ENCODE measurements at regions not wholly inside any gene's neighbourhood (a gene's known extent, or its start where the extent isn't known, plus 50 kb on each side); places are given as distances from the start of the nearest gene placed in this dataset.
"Not testable (repeated sequence)": the region's sequence is repeated elsewhere in the genome, so short reads cannot be mapped to it uniquely, and the experiment has no call there.

DNA sequence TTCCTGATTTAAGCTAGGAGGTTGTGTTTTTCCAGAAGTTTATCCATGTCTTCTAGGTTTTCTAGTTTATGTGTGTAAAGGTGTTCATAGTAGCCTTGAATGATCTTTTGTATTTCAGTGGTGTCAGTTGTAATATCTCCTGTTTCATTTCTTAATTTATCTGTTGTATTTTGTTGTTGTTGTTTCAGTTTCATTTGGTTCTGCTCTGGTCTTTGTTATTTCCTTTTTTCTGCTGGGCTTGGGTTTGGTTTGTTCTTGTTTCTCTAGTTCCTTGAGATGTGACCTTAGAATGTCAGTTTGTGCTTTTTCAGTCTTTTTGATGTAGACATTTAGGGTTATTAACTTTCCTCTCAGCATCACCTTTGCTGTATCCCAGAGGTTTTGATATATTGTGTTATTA lies 62.8 kb downstream of the SCP2D1 start:
- H3K4me3 Mint-ChIP-seq (ENCODE audit: unreplicated experiment); H3K4me1 Mint-ChIP-seq (ENCODE audit: low read depth, unreplicated experiment); H3K27me3 Mint-ChIP-seq (ENCODE audit: unreplicated experiment); H3K27ac Mint-ChIP-seq (ENCODE audit: unreplicated experiment); H3K9me3 Mint-ChIP-seq (ENCODE audit: unreplicated experiment); DNase-seq: not testable (repeated sequence)
- peaks cover 16% of the 10 kb centered on the region for H3K36me3 Mint-ChIP-seq (ENCODE audit: unreplicated experiment)

DNA sequence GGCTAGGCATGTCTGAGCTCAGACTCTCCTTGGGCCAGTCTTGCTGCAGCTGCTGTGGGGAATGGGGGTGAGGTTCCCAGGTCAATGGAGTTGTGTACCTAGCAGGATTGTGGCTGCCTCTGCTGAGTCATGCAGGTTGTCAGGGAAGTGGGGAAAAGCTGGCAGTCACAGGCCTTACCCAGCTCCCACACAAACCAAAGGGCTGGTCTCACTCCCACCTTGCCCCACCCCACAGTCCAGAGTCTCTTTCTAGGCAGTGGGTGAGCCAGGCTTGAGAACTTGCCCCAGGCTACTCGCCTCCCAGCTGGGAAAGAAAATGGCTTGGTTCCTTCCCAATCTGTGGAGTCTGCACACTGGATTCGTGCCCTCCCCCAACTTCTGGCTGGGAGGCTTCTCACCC lies 65.7 kb downstream of the SCP2D1 start:
- TF ChIP-seq, protein P1, sequence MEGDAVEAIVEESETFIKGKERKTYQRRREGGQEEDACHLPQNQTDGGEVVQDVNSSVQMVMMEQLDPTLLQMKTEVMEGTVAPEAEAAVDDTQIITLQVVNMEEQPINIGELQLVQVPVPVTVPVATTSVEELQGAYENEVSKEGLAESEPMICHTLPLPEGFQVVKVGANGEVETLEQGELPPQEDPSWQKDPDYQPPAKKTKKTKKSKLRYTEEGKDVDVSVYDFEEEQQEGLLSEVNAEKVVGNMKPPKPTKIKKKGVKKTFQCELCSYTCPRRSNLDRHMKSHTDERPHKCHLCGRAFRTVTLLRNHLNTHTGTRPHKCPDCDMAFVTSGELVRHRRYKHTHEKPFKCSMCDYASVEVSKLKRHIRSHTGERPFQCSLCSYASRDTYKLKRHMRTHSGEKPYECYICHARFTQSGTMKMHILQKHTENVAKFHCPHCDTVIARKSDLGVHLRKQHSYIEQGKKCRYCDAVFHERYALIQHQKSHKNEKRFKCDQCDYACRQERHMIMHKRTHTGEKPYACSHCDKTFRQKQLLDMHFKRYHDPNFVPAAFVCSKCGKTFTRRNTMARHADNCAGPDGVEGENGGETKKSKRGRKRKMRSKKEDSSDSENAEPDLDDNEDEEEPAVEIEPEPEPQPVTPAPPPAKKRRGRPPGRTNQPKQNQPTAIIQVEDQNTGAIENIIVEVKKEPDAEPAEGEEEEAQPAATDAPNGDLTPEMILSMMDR (IDR thresholded peaks at IDR 0.05; ENCODE audit: partially characterized antibody, unreplicated experiment) = no peak
- Mint-ChIP-seq H3K4me3 (ENCODE audit: unreplicated experiment) (no peak overlapping the region), H3K4me1 (ENCODE audit: low read depth, unreplicated experiment) (no peaks in the 10 kb centered on the region), H3K27ac (ENCODE audit: unreplicated experiment) (no peak overlapping the region), H3K9me3 (ENCODE audit: unreplicated experiment) (peaks cover 3% of the 10 kb centered on the region), H3K27me3 (ENCODE audit: unreplicated experiment) (no peaks in the 10 kb centered on the region), H3K36me3 (ENCODE audit: unreplicated experiment) (peaks cover 13% of the 10 kb centered on the region)
- no peak for DNase-seq

DNA sequence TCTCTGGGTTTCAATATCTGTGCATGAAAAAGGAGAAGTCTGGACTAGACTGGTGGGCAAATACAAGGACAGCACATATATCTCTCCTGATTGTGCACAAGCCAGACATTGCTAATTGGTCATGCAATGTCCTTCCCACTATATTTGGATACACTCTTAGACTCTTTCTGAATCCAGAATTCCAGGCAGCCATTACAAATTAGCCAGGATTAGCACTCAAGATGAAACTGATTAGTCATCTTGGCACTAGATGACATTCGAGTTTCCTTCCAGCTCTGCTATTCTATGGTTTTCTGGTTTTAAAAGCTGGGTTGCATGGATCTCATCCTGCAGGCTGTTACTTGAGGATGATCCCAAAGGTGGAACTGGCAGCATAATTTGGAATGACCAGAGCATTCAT lies 73.2 kb downstream of the SCP2D1 start:
- no peak overlapping the region for H3K27ac Mint-ChIP-seq (ENCODE audit: unreplicated experiment)
- DNase-seq = no peak
- H3K4me1 Mint-ChIP-seq (ENCODE audit: low read depth, unreplicated experiment) = no peaks in the 10 kb centered on the region
- H3K4me3 Mint-ChIP-seq (ENCODE audit: unreplicated experiment) = no peak overlapping the region
- no peaks in the 10 kb centered on the region for H3K27me3 Mint-ChIP-seq (ENCODE audit: unreplicated experiment)
- H3K9me3 Mint-ChIP-seq (ENCODE audit: unreplicated experiment) = no peaks in the 10 kb centered on the region
- TF ChIP-seq, protein P1 (IDR thresholded peaks at IDR 0.05; ENCODE audit: partially characterized antibody, unreplicated experiment) = no peak
- H3K36me3 Mint-ChIP-seq (ENCODE audit: unreplicated experiment) = peaks cover 3% of the 10 kb centered on the region

DNA sequence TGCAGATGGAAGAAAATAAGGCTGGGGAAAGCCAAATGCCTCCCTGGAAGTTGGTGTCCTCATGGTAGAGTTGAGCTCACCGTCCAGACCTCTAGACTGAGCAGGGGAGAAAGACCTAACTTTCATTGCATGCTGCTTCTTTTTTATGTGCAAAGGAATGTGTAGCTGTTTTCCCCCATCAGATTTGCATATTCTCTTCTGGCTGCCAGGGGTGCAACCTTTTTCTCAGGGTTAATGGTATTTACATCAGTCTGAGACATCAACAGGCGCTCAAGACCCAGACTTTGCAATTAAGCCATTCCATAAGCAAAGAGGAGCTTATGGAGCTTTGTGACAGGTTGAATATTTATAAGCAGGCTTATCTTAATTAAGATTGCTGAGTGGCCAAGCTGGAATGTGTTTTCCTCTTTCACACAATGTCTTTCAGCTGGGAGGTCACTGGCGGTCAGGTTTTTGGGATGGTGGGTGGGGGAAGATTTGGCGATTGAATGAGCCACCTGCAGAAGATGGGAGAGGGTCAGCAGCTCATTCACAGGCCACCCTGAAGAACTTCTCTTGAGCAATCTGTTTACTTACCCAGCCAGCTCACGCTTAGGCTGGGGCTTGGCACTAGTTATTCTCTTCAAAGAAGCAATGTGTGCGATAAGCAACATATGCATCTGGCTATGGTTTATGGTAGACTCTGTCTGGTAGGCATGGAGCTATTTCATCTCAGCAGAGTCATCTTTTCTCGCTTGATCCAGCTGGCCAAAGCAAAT lies 88.6 kb downstream of the SCP2D1 start:
- no peaks in the 10 kb centered on the region for H3K9me3 Mint-ChIP-seq (ENCODE audit: unreplicated experiment)
- H3K27ac Mint-ChIP-seq (ENCODE audit: unreplicated experiment) = no peak overlapping the region
- H3K4me3 Mint-ChIP-seq (ENCODE audit: unreplicated experiment) = no peak overlapping the region
- H3K4me1 Mint-ChIP-seq (ENCODE audit: low read depth, unreplicated experiment) = no peaks in the 10 kb centered on the region
- no peaks in the 10 kb centered on the region for H3K36me3 Mint-ChIP-seq (ENCODE audit: unreplicated experiment)
- no peak for DNase-seq
- TF ChIP-seq, protein P1 (IDR thresholded peaks at IDR 0.05; ENCODE audit: partially characterized antibody, unreplicated experiment) = no peak
- no peaks in the 10 kb centered on the region for H3K27me3 Mint-ChIP-seq (ENCODE audit: unreplicated experiment)

DNA sequence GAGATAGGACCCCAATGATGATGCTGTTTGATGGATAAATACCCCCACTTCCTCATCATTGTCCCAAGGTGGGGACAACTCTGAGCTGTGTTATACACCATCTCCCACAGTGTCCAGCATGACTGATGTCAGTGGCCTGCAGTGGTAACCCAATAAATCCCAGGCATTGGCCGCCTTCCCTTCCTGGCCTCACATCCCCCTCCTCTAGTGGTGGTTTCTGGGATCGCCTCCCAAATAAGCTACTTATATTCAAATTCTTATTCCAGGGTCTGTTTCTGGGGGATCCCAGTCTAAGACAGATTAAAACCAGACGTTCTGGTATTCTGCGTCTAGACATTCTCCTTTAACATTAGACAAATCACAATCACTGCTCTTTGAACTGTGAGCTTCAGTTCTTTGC lies 90.6 kb downstream of the SCP2D1 start:
- Mint-ChIP-seq H3K27me3 (ENCODE audit: unreplicated experiment) (no peaks in the 10 kb centered on the region), H3K4me3 (ENCODE audit: unreplicated experiment) (no peak overlapping the region), H3K4me1 (ENCODE audit: low read depth, unreplicated experiment) (no peaks in the 10 kb centered on the region), H3K36me3 (ENCODE audit: unreplicated experiment) (no peaks in the 10 kb centered on the region), H3K27ac (ENCODE audit: unreplicated experiment) (no peak overlapping the region), H3K9me3 (ENCODE audit: unreplicated experiment) (no peaks in the 10 kb centered on the region)
- no peak for DNase-seq
- TF ChIP-seq, protein P1 (IDR thresholded peaks at IDR 0.05; ENCODE audit: partially characterized antibody, unreplicated experiment) = peak; percentile 29

All from glutamatergic neuron (in vitro differentiated cells).